ENCODE measurements at regions not wholly inside any gene's neighbourhood (a gene's known extent, or its start where the extent isn't known, plus 50 kb on each side); places are given as distances from the start of the nearest gene placed in this dataset.
A peak's percentile ranks its signal among the peaks of the same experiment; 100 is the strongest.
"Not testable (repeated sequence)": the region's sequence is repeated elsewhere in the genome, so short reads cannot be mapped to it uniquely, and the experiment has no call there.

DNA sequence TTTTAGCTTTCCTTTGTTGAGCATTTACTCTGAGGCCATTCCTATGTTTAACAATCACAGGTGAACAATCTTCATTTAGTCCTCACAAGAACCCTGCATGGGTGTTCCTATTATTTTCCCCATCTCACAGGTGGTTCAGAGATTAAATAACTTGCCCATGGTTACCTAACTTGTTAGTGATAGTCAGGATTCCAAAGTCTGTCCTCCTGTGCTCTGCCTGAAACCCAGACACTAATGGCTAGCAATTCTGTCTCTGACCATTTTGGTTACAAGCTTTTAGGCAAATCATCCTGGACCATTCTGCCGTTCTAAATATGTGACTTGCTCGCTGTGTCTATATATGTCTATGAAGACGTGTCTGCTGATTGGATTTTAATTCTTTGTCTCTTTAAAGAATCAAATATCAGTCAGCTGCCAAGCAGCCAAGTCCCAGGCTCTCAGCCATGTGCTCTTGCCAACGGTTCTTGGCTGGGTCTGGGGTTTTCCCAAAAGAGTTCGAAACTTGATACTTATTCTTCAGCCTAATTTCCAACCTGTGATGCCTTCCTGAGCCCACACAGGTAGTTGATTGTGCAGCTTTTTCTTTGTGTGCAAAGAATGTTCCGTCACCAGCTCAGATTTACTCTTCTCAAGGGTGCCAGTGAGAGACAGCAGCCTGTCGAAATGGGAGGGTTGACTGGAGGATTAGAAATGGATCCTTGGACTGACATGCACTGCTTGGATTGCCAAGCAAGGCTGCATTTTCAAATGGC lies 121.7 kb downstream of the NREP start:
- no peak for DNase-seq (ENCODE audit: low spot score)

DNA sequence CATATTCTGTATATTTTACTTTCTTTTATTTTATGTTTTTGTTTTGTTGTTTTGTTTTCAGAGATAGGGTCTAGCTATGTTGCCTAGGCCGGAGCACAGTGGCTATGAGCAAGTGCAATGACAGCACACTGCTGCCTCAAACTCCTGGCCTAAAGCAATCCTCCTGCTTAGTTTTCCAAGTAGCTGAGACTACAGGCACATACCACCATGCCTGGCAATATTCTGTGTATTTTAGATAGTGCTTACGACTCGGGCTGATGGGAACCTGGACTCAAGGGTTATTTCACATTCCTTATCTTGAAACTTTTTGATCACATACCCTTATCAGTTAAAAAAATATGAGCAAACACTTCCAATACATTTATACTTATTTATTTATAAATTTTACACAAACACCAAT lies 119.0 kb upstream of the STARD4 start:
- DNase-seq (ENCODE audit: low spot score): no peak

DNA sequence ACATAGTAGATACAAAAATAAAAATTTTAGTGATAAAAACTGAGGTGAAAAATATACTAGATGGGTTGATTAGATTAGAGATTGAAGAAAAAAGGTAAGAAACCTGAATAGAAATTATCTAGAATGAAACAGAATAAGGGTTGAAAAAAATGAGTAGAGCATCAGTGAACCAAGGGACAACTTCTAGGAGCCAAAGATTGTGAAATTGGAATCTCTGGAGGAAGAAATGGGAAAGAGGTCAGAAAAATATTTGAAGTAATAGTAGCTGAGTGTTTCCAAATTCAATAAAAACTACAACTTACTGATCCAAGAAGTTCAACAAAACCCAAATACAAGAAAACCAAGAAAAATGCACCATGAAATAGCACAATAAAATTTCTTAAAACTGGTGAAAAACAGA lies 116.6 kb upstream of the STARD4 start:
- DNase-seq (ENCODE audit: low spot score): no peak

GRCh38 chr5:111627862-111628261 lies 115.5 kb upstream of the STARD4 start:
- DNase-seq (ENCODE audit: low spot score): no peak

DNA sequence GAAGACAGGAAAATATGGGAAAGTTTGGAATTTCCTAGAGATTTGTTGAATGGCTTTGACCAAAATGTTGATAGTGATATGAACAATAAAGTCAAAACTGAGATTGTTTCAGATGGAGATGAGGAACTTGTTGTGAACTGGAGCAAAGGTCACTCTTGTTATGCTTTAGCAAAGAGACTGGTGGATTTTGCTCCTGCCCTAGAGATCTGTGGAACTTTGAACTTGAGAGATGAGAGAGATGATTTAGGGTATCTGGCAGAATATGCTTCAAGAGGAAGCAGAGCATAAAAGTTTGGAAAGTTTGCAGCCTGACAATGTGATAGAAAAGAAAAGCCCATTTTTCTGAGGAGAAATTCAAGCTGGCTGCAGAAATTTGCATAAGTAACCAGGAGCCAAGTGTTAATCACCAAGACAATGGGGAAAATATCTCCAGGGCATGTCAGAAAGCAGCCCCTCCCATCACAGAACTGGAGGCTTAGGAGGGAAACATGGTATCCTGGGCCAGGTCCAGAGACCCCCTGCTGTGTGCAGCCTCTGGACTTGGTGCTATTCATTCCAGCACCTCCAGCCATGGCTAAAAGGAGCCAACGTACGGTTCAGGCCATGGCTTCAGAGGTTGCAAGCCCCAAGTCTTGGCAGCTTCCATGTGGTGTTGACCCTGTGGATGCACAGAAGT lies 114.3 kb upstream of the STARD4 start:
- DNase-seq (ENCODE audit: low spot score): no peak

GRCh38 chr5:111618623-111619271 lies 106.4 kb upstream of the STARD4 start:
- no peak for DNase-seq (ENCODE audit: low spot score)

DNA sequence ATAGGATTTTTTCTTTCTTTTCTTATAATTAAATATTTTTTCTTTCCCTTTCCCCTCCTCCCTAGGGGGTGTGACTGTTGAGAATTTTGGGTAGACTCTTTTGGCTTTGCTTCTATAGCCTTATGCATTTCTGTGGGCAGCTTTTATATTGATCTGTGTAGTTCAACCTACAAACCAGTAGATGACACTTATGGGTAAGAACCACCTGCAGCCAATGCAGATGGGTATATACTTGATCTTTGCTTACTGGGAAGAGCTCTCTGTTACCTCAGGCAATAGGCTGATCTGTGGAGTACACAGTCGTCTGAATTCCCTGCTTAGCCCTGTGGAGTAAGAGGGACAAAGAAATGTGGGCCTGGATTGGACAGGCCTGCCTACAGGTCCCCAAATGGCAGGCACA lies 102.7 kb upstream of the STARD4 start:
- DNase-seq (ENCODE audit: low spot score): no peak

- DNase-seq (ENCODE audit: low spot score): not testable (repeated sequence)
Observed at GRCh38 chr5:111612013-111612630, 99.8 kb upstream of the STARD4 start.

- DNase-seq (ENCODE audit: low spot score): no peak
Observed at GRCh38 chr5:111606194-111606593, 93.9 kb upstream of the STARD4 start.

DNA sequence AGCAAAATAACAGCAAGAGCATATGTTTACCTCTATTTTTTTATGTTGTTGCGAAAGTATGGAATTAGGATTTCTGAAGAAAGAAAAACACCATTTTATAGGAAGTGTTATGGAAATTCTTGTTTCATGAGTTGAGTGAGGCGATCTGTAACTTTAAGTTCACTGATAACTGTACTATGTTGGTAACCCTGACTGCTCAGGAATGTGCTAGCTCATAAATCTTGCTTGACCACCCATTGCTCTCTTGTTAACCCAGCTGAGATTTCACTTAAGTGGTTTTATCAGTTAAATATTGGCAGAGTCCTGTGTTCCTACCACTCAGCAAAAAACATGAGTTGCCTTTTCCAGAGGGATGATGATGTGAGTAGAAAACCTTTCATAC lies 91.1 kb upstream of the STARD4 start:
- no peak for DNase-seq (ENCODE audit: low spot score)

DNA sequence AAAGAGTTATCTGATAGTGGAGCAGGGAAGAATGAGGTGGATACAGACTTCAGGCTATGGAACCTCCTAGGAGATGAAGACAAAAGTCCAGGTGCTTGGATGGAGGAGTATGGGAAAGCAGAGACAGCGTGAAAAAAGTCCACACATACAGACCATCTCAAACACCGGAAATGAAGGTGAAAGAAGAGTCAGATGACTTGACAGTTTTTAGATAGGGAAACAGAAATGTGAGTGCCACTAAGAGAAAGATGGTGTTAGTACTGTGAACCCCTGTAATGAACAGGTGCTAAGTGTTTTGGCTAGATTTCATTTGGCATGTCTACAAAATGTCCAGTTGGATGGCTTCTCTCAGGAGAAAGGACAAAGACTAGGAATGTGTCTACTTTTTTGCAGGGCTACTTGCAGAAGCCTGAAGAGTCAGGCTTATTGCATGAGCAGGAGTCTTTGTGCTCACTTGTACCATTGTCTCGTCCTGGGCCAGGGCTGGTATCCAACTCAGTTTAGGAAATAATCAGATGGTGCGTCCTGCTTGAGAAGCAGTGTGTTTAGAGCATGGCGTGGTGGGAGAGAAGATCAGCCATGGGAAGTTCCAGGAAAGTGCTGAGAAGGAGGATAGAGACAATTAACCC lies 90.6 kb upstream of the STARD4 start:
- DNase-seq (ENCODE audit: low spot score): no peak

- no peak for DNase-seq (ENCODE audit: low spot score)
Observed at GRCh38 chr5:111598996-111599395, 86.7 kb upstream of the STARD4 start.

GRCh38 chr5:111597491-111597890 lies 85.2 kb upstream of the STARD4 start:
- DNase-seq (ENCODE audit: low spot score): no peak

DNA sequence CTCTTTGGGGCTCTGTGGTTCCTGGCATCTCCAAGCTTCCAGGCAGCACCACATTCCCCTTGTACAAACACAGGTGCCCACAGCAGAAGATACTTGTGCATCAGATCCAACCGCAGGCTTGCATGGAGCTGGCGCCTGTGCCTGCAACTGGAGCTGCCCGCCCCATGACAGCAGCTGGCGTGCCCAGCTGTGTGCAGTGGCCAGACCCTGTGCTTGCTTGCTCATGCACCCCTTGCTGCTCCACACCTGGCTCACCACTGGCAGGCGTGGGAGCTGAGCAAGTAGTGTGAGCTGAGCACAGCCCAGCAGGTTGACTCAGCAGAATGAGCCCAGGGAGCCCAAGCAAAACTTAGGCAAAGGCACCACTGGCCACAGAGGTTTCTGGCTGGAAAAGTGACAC lies 84.4 kb upstream of the STARD4 start:
- no peak for DNase-seq (ENCODE audit: low spot score)

GRCh38 chr5:111595425-111595824 lies 83.1 kb upstream of the STARD4 start:
- no peak for DNase-seq (ENCODE audit: low spot score)

DNA sequence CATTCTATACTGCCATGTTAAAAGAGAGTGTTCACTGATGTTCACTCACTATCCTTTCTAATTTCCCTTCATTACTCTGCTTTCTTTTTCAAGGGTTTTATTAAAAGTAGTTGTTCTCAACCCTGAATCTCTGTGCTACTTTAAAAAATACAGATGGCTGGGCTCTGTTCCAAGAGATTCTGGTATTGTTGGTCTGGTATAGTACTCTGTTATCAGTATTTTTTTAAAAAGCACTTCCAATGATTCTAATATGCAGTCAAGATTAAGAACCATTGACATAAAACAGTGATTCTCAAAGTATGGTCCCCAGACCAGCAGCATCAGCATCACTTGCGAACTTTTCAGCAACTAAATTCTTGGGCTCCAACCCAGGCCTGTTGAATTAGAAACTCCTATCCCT lies 77.0 kb upstream of the STARD4 start:
- DNase-seq (ENCODE audit: low spot score): no peak

DNA sequence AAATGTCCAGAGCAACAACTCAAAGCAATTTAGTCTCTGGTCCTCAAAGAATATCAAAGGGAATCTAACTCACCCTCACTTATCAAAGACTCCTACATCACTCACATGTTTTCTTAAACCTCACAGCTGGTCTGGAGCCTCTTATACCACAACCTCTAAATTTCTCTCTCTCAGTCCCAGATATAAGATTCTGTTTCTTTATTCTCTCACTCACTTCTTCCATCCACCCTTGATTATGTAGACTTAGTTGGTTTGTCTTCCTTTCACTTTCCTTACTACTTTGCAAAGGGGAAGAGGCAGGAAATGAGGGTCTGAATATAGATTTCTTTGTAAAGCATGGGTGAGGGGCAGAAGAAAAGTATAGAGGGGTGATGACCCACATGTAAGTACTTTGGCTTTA lies 75.4 kb upstream of the STARD4 start:
- no peak for DNase-seq (ENCODE audit: low spot score)

GRCh38 chr5:111585946-111586345 lies 73.6 kb upstream of the STARD4 start:
- DNase-seq (ENCODE audit: low spot score): no peak

DNA sequence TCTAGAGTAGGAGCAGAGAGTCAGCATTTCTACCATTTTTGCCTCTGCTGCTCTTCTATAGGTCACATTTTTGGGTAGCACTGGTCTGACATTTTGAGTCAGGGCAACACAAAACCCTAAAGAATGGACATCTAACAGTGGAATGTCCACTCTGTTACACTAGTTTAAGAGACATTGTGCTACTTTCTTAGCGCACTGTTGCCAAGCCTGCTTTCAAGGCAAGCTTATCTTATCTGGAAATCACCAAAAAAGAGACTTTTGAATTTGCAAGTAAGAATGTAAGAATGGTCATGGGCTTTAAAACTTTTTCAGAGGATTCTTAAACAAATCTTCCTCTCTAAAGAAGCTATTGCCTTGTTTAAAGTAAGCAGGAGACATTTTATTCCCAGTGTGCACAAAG lies 73.0 kb upstream of the STARD4 start:
- no peak for DNase-seq (ENCODE audit: low spot score)

DNA sequence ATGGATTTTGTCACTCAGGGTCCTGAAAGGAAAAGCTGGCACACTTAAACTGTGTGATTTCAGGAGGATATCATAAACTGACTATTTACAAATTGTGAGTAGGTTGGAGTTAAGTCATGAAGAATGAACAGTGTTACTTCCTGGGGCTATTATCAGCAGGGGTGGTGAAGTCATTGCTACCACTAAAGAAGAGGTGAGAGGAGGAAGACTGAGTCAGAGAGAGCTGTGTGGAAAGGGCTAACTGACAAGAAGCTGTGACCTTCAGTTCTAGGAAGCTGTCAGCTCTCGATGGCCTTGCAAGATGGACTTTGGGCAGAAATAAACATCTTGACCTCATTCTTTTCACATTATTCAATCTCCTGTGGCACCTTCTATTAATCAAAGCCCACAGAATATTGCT lies 72.3 kb upstream of the STARD4 start:
- DNase-seq (ENCODE audit: low spot score): peak; percentile 14

DNA sequence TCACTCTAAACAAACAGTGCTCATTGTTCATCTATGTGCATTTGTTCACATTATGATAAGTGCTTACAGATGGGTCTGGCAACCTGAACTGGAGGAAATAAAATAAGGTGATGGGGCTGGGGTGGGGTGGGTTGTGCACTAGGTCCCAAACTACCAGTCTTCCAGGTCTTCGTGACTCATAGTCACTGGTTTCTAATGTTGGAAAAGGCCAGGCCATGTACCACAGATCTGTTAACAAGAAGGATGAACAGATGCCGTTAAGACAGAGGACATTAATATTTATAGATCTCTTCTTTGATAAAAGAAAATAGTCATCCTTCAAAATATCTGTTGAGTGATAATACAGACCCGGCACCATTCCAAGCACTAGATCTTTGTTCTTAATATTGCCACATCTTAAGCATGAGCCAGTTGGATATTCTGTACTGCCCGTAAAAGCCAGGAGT lies 71.4 kb upstream of the STARD4 start:
- DNase-seq (ENCODE audit: low spot score): no peak

DNA sequence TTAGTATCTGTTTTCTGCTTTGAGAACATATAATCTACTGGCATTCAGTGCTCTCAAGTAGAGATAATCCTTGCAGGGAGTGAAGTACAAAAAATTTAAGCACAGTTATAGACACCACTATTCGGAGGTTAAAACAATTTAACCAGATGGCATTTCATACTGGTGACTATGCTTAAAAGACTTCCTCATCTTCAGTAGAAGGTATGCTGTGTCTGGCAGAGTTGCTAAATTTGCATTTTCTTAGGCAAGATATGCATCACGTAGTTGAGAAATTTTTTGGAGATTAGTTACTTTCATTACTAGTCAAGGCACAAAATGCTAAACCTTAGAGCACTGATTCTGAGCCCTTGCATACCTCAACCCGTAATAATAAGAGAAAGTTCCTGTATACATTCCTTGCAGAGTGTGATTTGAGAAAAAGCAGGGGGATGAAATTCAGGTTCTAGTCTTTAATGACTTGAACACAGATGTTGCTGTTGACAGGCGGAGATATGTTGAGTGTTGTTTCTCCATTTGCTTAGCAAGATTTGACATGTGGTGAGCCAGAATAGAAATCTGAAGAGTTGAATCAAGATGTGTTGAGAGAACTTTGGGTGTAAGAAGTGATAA lies 70.8 kb upstream of the STARD4 start:
- DNase-seq (ENCODE audit: low spot score): no peak

All from COLO829 (cell line).